Activated B cell treated with CpG ODN at 0.5 μM for 24 hours (primary cell): ENCODE measurements at regions not wholly inside any gene's neighbourhood (a gene's known extent, or its start where the extent isn't known, plus 50 kb on each side); places are given as distances from the start of the nearest gene placed in this dataset.

Experiments used
- ATAC-seq: fragments of 200-7000 bp; cut with Tn5 transposase; one replicate; pipeline ENCODE4 v1.10.0; 2021; ENCODE audit warnings: low read depth, mild to moderate bottlenecking, moderate library complexity
- CTCF ChIA-PET: fragments of 350-600 bp; sonication (Branson Sonifier 250); formaldehyde crosslinking; loops from one replicate; lab custom pipeline; 2021; ENCODE audit warnings: antibody characterized with exemption; lab: Charles Lee
- POLR2A ChIA-PET: fragments of 350-600 bp; sonication (Branson Sonifier 250); formaldehyde crosslinking; loops from one replicate; lab custom pipeline; 2021; ENCODE audit warnings: antibody characterized with exemption; lab: Charles Lee
- DNase-seq: peaks from one replicate; pipeline ENCODE4 v3.0.0; 2022
- H3K27ac Mint-ChIP-seq: one replicate; pipeline ENCODE4 v1.8.0; 2020; ENCODE audit warnings: mixed read lengths
- H3K27me3 Mint-ChIP-seq: one replicate; pipeline ENCODE4 v1.8.0; 2021; ENCODE audit warnings: mixed read lengths
- H3K36me3 Mint-ChIP-seq: one replicate; pipeline ENCODE4 v1.8.0; 2021; ENCODE audit warnings: low read depth, mixed read lengths
- H3K4me1 Mint-ChIP-seq: one replicate; pipeline ENCODE4 v1.8.0; 2021; ENCODE audit warnings: mixed read lengths
- H3K4me3 Mint-ChIP-seq: one replicate; pipeline ENCODE4 v1.8.0; 2020; ENCODE audit warnings: mild to moderate bottlenecking, mixed read lengths
- H3K9me3 Mint-ChIP-seq: one replicate; pipeline ENCODE4 v1.8.0; 2020; ENCODE audit warnings: mixed read lengths
- CTCF ChIP-seq: fragments of 200-600 bp; IDR thresholded peaks from one replicate; pipeline ENCODE4 v1.8.0; 2022; ENCODE audit warnings: antibody characterized with exemption, mild to moderate bottlenecking
- intact Hi-C: fragments of 100-400 bp; cut with micrococcal nuclease; formaldehyde crosslinking; loops from one replicate; pipeline ENCODE4 v1.15.1; 2024

DNA sequence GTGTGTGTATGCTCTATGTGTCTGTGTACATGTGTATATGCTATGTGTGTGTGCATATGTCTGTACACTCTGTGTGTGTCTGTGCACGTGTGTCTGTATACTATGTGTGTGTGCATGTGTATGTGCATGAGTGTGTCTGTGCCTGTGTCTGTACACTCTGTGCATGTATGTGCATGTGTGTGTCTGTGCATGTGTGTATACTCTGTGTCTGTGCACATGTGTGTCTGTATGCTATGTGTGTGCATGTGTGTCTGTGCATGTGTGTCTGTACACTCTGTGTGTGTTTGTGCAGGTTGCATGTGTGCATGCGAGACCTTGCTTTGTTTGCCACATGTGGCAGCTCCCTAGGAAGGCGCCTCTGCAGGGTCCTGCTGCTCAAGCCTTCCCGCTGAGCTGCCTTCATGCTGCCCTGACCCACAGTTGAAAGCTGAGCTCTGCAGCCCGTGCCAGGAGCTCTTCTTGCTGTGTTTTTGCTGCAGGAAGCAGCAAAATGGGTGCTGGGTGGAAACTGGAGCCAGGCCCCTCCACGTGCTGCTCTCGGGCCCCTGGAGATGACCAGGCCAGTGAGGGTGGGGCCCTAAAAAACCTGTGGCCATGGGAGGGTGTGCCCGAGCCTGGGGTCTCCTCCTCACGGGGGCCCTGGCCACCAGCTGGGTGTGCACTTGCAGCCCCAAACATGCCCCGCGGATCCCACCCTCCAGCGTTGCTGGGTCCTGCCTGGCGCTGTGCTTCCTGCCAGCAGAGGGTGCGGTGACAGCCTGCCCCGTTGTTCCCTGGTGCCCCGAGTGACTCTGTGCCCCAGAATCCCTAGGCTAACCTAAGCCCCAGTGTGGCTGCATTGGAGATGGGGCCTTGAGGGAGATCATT is 109.1 kb downstream of the DACT2 start:
- CTCF ChIA-PET = no interaction called here
- Mint-ChIP-seq H3K36me3 (no peaks in the 10 kb centered on the region), H3K27me3 (no peaks in the 10 kb centered on the region), H3K4me1 (no peaks in the 10 kb centered on the region), H3K9me3 (no peaks in the 10 kb centered on the region), H3K4me3 (no peak overlapping the region), H3K27ac (no peak overlapping the region)
- no peak for TF ChIP-seq CTCF
- POLR2A ChIA-PET = no interaction called here
- ATAC-seq = no peak
- intact Hi-C loops = no loop called here
- no peak for DNase-seq

DNA sequence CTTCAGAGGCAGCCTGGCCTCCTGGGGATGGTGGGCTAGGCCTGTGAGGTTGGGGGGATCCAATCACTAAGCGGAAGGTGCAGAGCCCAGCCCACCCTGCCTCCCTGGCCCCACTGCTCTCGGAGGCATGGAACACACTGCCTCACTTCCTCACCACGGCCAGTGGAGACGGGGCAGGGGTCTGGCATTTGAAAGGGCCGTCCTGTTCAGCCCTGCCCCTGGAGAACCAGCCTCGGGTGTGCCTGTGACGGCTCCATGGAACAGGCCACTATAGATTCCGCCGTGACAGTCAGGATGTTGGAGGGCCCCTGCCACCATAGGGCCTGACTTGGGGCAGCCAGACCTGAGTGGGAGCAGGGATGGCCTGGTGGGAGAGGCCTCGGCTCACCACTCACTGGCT is 110.2 kb downstream of the DACT2 start:
- no peak for TF ChIP-seq CTCF
- Mint-ChIP-seq H3K9me3 (no peaks in the 10 kb centered on the region), H3K27me3 (no peaks in the 10 kb centered on the region), H3K4me1 (no peaks in the 10 kb centered on the region), H3K27ac (no peak overlapping the region), H3K36me3 (no peaks in the 10 kb centered on the region), H3K4me3 (no peak overlapping the region)
- ChIA-PET CTCF (no interaction called here), POLR2A (no interaction called here)
- intact Hi-C loops = no loop called here
- ATAC-seq = no peak
- DNase-seq = no peak

- TF ChIP-seq CTCF = no peak
- H3K27me3 Mint-ChIP-seq = no peaks in the 10 kb centered on the region
- no peaks in the 10 kb centered on the region for H3K4me1 Mint-ChIP-seq
- H3K27ac Mint-ChIP-seq = no peak overlapping the region
- no peak for ATAC-seq
- no peaks in the 10 kb centered on the region for H3K36me3 Mint-ChIP-seq
- ChIA-PET POLR2A (no interaction called here), CTCF (no interaction called here)
- peaks cover 4% of the 10 kb centered on the region for H3K9me3 Mint-ChIP-seq
- no peak for DNase-seq
- H3K4me3 Mint-ChIP-seq = no peak overlapping the region
- intact Hi-C loops = no loop called here
These were observed 110.7 kb downstream of the DACT2 start for GRCh38 chr6:168208854-168209253.

DNA sequence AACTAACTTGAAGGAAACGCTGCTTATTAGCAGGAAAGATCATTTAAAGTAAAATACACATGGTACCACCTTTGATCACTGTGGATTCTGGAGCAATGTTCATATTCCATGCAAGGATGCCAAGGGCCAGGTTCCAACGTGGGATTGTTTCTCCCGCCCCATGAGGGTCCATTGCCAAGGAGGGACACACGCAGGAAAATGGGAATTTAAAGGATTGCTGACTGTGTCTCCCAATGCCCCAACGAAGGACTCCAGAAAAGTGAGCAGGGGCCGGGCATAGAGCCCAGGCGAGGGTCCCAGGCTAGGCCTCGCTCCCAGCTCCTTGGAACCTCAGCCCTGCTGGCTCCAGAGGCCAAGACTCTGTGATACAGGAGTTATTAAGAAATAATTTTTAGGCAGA is 111.2 kb downstream of the DACT2 start:
- Mint-ChIP-seq H3K4me1 (no peaks in the 10 kb centered on the region), H3K4me3 (no peak overlapping the region), H3K27me3 (no peaks in the 10 kb centered on the region), H3K9me3 (peaks cover 7% of the 10 kb centered on the region), H3K36me3 (no peaks in the 10 kb centered on the region), H3K27ac (no peak overlapping the region)
- TF ChIP-seq CTCF = no peak
- ChIA-PET POLR2A (no interaction called here), CTCF (no interaction called here)
- intact Hi-C loops = no loop called here
- no peak for DNase-seq
- no peak for ATAC-seq

DNA sequence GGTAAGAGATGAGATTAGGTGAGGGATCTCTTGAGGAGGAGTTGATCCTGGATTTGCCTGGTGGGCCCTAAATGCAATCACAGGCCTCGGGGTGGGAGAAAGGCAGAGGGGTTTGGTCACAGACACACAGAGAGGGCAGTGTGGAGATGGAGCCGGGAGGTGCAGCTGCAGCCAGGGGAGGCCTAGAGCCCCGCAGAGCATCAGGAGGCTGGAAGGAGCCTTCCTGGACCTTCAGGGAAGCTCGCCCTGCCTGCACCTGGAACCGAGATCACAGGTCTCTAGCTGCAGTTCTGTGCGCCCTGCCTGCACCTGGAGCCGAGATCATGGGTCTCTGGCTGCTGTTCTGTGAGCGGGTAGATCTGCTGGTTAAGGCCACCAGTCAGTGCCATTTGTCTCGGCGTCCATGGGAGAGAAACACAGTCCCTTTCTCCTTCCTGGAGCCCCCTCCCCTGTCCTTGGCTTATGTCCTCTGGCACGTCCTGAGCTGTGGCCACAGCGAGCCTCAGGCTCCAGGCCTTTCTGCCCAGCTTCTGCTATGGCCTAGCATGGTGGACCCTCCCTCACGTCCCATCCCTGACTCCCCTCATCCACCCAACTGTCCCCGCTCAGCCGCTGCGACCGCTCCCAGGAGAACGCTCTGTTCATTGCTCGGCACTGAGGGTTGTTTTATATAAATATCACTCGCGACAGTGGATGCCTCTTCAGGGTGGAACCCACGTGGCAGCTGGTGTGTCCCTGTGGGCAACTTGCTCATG is 112.0 kb downstream of the DACT2 start:
- H3K4me1 Mint-ChIP-seq = no peaks in the 10 kb centered on the region
- no peak overlapping the region for H3K27ac Mint-ChIP-seq
- POLR2A ChIA-PET = no interaction called here
- TF ChIP-seq CTCF = no peak
- no peak for DNase-seq
- ATAC-seq = no peak
- CTCF ChIA-PET = no interaction called here
- H3K4me3 Mint-ChIP-seq = no peak overlapping the region
- intact Hi-C loops = no loop called here
- H3K27me3 Mint-ChIP-seq = no peaks in the 10 kb centered on the region
- peaks cover 7% of the 10 kb centered on the region for H3K9me3 Mint-ChIP-seq
- no peaks in the 10 kb centered on the region for H3K36me3 Mint-ChIP-seq
